Keratinocyte (primary cell): ENCODE measurements at regions not wholly inside any gene's neighbourhood (a gene's known extent, or its start where the extent isn't known, plus 50 kb on each side); places are given as distances from the start of the nearest gene placed in this dataset.

Source experiments
- EZH2 ChIP-seq: IDR thresholded peaks from one replicate; pipeline ENCODE4 v1.6.1; 2012; ENCODE audit warnings: inconsistent platforms, mild to moderate bottlenecking, low read length, moderate library complexity
- TF ChIP-seq, protein P1 (sequence below), 3 experiments: IDR thresholded peaks in 1 of 3; conservative IDR thresholded peaks in 1 of 3; optimal IDR thresholded peaks in 1 of 3; 2 replicates in 2 of 3; 3 replicates in 1 of 3; pipeline versions ENCODE3 to v1.5.1; 2011; ENCODE audit warnings: low read length in 3 of 3, mild to moderate bottlenecking in 3 of 3, moderate library complexity in 2 of 3, control low read depth in 1 of 3, inconsistent platforms in 1 of 3; ENCODE audit not compliant: insufficient read depth in 2 of 3; ENCODE audit errors: extremely low read depth in 1 of 3

DNA sequence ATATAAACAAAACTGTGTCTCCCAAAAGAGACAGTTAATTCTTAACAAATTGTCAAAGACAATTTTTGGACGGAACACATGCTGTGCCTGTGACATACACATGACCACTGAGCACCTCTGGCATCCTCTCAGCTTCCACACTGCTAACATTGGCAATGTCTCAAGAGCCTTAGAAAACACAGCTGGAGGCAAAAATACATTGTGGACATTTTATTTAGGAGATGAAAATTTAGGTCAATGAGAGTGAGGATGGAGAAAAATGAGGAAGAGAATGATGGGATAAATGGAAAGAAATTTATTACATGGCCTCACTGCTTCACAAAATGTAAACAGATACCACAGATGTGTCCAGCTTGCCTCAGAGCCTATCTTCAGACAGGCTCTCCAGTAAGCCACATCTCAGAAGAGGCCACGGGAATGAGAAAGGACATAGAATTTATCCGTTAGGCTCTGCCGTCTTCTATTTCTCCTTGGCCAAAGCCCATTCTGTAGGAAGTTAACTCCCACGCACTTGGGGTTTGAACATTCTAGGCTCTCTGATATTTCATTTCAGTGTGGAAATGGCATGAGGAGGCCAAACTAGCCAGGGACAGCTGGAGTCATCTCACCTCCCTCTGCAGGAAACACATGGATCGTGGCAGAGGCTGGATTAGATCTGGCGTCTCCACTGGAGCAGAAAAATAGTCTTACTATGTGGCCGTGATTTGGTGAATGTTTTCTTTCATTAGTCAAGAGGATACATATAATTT lies 519.4 kb upstream of the DSEL start:
- TF ChIP-seq, protein P1, sequence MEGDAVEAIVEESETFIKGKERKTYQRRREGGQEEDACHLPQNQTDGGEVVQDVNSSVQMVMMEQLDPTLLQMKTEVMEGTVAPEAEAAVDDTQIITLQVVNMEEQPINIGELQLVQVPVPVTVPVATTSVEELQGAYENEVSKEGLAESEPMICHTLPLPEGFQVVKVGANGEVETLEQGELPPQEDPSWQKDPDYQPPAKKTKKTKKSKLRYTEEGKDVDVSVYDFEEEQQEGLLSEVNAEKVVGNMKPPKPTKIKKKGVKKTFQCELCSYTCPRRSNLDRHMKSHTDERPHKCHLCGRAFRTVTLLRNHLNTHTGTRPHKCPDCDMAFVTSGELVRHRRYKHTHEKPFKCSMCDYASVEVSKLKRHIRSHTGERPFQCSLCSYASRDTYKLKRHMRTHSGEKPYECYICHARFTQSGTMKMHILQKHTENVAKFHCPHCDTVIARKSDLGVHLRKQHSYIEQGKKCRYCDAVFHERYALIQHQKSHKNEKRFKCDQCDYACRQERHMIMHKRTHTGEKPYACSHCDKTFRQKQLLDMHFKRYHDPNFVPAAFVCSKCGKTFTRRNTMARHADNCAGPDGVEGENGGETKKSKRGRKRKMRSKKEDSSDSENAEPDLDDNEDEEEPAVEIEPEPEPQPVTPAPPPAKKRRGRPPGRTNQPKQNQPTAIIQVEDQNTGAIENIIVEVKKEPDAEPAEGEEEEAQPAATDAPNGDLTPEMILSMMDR (optimal IDR thresholded peaks at IDR 0.05 in 1 of 3, IDR thresholded peaks at IDR 0.05 in 1 of 3, conservative IDR thresholded peaks at IDR 0.05 in 1 of 3; ENCODE audit: extremely low read depth in 1 of 3, insufficient read depth in 2 of 3, low read length in 3 of 3) = no peak
- TF ChIP-seq EZH2 = no peak
